DOHH2 (cell line): ENCODE measurements at regions not wholly inside any gene's neighbourhood (a gene's known extent, or its start where the extent isn't known, plus 50 kb on each side); places are given as distances from the start of the nearest gene placed in this dataset.

ENCODE experiments used
- EZH2phosphoT487 ChIP-seq: fragments of 200-600 bp; sonication (generic); IDR thresholded peaks from 2 replicates; pipeline ENCODE4 v1.6.1; 2017; ENCODE audit warnings: borderline replicate concordance, mild to moderate bottlenecking, antibody characterized with exemption, low read length, moderate library complexity, mixed read lengths
- TF ChIP-seq, protein P1 (sequence below): fragments of 200-600 bp; sonication (generic); IDR thresholded peaks from one replicate; pipeline ENCODE4 v1.5.1; 2014; ENCODE audit warnings: antibody characterized with exemption, mild to moderate bottlenecking, low read depth, low read length; ENCODE audit not compliant: poor library complexity, severe bottlenecking

DNA sequence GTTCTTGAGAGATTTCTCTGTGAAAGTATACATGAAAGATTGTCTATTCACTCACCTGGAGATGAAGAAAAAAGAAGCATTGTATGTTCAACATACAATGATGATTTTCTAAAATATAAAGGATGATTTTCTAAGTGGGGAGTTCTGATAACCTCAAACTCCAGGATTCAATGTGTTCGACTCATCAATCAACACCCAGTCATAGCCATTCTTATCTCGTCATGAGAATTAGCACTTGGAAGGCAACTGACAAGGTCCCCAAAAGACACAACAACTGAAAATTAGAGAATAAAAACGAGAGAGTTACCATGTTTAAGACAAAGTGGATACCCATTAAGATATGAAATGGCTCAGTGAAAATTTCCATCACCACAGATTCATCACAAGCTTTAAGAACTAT is 52.1 kb upstream of the SIMC1 start:
- TF ChIP-seq, protein P1, sequence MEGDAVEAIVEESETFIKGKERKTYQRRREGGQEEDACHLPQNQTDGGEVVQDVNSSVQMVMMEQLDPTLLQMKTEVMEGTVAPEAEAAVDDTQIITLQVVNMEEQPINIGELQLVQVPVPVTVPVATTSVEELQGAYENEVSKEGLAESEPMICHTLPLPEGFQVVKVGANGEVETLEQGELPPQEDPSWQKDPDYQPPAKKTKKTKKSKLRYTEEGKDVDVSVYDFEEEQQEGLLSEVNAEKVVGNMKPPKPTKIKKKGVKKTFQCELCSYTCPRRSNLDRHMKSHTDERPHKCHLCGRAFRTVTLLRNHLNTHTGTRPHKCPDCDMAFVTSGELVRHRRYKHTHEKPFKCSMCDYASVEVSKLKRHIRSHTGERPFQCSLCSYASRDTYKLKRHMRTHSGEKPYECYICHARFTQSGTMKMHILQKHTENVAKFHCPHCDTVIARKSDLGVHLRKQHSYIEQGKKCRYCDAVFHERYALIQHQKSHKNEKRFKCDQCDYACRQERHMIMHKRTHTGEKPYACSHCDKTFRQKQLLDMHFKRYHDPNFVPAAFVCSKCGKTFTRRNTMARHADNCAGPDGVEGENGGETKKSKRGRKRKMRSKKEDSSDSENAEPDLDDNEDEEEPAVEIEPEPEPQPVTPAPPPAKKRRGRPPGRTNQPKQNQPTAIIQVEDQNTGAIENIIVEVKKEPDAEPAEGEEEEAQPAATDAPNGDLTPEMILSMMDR: no peak
- no peak for TF ChIP-seq EZH2phosphoT487
